Fibroblast of villous mesenchyme (primary cell): ENCODE measurements at regions not wholly inside any gene's neighbourhood (a gene's known extent, or its start where the extent isn't known, plus 50 kb on each side); places are given as distances from the start of the nearest gene placed in this dataset.
"Not testable (repeated sequence)": the region's sequence is repeated elsewhere in the genome, so short reads cannot be mapped to it uniquely, and the experiment has no call there.

ENCODE experiments used
- DNase-seq: peaks from one replicate; pipeline ENCODE4 v3.0.0-alpha.2; 2010; ENCODE audit warnings: low read depth
- H3K4me3 ChIP-seq: 2 replicates; pipeline ENCODE4 v1.5.1; 2011; ENCODE audit warnings: low read depth, mild to moderate bottlenecking, low read length
- CTCF ChIP-seq: IDR thresholded peaks from 2 replicates; pipeline ENCODE4 v1.5.1; 2012; ENCODE audit warnings: low read depth, mild to moderate bottlenecking, low read length; ENCODE audit not compliant: insufficient read depth

- TF ChIP-seq CTCF, result no peak
- DNase-seq, result no peak
- H3K4me3 ChIP-seq, result no peak overlapping the region
Measured at GRCh38 chr22:46046299-46046685, 69.3 kb upstream of the WNT7B start.

- TF ChIP-seq CTCF, result no peak
- DNase-seq, result no peak
- no peak overlapping the region for H3K4me3 ChIP-seq
Measured at GRCh38 chr22:46047226-46047625, 70.3 kb upstream of the WNT7B start.

GRCh38 chr22:46047841-46048595 lies 71.1 kb upstream of the WNT7B start:
- no peak overlapping the region for H3K4me3 ChIP-seq

GRCh38 chr22:46048661-46049060 lies 71.7 kb upstream of the WNT7B start:
- not testable (repeated sequence) for H3K4me3 ChIP-seq, DNase-seq

More at GRCh38 chr22:46047841-46048595, 71.1 kb upstream of the WNT7B start:
- DNase-seq, result no peak
- TF ChIP-seq CTCF, result no peak

- no peak for DNase-seq
- TF ChIP-seq CTCF, result no peak
- H3K4me3 ChIP-seq, result no peak overlapping the region
Measured at GRCh38 chr22:46049726-46050450, 72.9 kb upstream of the WNT7B start.

GRCh38 chr22:46050451-46050845 lies 73.5 kb upstream of the WNT7B start:
- DNase-seq, result no peak
- no peak overlapping the region for H3K4me3 ChIP-seq
- no peak for TF ChIP-seq CTCF

- H3K4me3 ChIP-seq, result no peak overlapping the region
- TF ChIP-seq CTCF, result no peak
- DNase-seq, result no peak
Measured at GRCh38 chr22:46050916-46051614, 74.1 kb upstream of the WNT7B start.
